GM12872 (cell line): ENCODE measurements at regions not wholly inside any gene's neighbourhood (a gene's known extent, or its start where the extent isn't known, plus 50 kb on each side); places are given as distances from the start of the nearest gene placed in this dataset.

Experiments used
- TF ChIP-seq, protein P1 (sequence below): IDR thresholded peaks from 3 replicates; pipeline ENCODE4 v1.5.1; 2011; ENCODE audit warnings: low read depth, mild to moderate bottlenecking, low read length, moderate library complexity; ENCODE audit not compliant: insufficient read depth

DNA sequence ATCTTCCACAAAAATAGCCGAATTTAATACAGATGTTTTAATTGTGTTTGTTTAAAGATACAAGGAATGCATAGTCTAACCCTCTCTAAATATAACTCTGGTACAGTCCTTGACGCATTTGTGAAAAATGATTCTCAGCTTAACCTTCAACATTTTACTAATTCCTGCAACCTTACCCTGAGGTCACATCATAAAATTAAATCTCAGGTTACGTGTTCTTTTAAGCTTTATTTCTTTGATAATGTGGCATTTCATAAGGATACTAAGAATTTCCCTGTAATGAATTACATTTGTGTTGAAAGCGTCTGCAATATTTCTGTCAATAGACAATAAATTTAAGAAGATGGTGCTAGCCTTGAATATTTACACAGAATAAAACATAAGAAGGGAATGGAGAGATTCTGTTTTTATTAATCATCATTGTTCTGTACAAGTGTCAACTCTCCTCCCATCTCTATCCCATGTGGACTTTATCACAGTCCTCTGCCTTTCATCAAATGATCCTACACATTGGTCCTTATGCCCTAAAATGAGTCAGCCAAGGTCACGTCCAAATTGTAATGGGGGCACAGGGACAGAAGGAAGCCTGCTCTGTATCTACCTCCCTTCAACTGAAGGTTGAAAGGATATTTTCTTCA lies 769.3 kb upstream of the FLRT2 start:
- TF ChIP-seq, protein P1, sequence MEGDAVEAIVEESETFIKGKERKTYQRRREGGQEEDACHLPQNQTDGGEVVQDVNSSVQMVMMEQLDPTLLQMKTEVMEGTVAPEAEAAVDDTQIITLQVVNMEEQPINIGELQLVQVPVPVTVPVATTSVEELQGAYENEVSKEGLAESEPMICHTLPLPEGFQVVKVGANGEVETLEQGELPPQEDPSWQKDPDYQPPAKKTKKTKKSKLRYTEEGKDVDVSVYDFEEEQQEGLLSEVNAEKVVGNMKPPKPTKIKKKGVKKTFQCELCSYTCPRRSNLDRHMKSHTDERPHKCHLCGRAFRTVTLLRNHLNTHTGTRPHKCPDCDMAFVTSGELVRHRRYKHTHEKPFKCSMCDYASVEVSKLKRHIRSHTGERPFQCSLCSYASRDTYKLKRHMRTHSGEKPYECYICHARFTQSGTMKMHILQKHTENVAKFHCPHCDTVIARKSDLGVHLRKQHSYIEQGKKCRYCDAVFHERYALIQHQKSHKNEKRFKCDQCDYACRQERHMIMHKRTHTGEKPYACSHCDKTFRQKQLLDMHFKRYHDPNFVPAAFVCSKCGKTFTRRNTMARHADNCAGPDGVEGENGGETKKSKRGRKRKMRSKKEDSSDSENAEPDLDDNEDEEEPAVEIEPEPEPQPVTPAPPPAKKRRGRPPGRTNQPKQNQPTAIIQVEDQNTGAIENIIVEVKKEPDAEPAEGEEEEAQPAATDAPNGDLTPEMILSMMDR = no peak

DNA sequence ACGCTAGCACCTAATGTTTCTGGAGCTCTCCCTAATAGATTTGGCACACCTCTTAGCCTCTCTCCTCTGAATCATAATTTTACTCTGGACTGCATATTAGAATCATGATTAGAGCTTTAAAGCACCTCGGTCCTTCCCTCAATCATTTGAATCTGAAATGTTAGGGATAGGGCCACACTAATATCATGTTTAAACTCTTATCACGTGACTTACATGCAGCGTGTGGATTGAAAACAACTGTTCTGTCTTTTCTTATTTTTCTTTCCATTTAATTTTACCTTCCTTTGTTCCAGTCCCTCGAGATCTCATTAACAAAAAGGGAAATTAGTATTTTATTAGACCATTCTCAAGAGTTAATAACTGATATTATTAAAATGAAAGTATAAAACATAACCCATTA lies 762.5 kb upstream of the FLRT2 start:
- TF ChIP-seq, protein P1 = no peak

DNA sequence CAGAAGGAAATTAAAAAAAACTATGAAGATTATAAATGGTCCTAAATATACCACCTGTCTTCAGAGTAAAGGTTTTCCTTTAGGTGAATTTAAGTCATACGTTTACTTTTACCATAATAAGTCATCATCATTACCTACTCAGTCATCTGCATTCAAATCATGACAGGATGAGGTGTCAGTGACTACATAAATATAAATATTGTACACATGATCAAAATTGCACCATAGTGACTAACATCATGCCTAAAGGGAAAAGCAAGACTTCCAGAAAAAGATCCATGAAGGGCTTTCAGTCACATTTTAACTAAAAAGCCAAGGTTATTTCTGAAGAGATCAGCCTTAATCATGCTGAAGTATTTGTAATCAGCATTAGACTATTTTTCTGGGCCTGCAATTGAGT lies 759.9 kb upstream of the FLRT2 start:
- TF ChIP-seq, protein P1 = no peak

DNA sequence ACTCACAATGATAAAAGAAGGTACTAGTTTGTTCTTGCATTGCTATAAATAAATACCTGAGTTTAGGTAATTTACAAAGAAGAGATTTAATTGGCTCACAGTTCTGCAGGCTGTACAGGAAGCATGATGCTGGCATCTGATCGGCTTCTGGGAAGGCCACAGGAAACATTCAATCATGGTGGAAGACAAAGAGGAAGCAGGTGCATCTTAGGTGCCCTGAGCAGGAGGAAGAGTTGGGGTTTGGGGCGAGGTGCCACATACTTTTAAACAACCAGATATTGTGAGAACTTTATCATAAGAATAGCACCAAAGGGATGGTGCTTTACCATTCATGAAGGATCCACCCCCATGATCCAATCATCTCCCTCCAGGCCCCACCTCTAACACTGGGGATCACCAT lies 752.6 kb upstream of the FLRT2 start:
- TF ChIP-seq, protein P1 = no peak

DNA sequence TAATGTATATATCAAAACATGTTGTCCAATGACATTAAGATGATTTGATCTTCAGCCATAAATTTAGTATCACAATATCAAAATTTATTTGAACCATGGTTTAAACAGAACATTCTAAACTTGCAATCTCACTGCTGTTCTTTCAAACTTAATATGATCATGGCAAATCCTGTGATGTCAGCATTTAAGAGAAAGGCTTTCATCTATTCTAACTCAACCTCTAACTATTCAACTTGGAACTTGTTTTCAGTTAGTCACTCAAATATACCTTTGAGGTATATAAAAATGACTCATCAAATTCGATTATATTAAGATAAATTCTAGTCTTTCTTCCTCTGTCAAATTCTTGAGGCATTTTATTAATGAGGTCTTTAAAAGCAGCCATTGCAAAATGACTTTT lies 747.0 kb upstream of the FLRT2 start:
- TF ChIP-seq, protein P1 = no peak

DNA sequence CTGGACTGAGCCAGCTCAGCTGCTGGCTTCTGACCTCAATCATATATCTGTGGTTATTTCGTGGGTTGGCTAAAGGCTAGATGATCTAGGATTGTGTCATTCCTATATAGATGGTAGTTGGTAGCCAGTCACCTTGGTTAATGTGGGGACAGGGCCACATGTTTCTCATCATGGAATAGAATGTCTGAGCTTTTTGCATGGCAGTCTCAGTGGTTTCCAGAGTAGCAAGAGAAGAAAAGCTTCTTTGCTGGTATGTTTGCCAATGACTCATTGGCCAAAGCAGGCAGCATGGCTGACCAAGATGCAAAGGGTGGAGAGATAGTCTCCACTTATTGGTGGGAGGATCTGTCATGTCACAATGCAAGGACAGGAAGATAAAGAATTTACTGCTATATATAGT lies 746.4 kb upstream of the FLRT2 start:
- TF ChIP-seq, protein P1 = no peak

DNA sequence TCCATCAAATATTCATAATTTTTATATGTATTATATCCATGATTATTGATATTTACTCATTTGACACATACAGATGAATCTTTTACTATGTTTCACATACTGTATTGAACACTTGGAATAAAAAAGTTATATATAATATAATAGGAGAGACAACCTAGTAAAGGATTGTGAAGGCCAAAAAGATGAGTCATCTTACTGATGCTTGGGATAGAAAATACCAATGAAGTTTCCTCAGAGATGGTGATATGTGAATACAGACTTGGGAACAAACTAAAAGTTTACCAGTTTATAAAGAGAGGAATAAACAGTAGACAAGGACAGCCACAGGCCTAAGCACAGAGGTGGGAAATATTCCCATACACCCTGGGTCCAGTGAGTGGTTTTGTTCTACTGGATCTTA lies 743.9 kb upstream of the FLRT2 start:
- TF ChIP-seq, protein P1 = no peak
